Breast epithelium (tissue), 3 donors: ENCODE measurements at regions not wholly inside any gene's neighbourhood (a gene's known extent, or its start where the extent isn't known, plus 50 kb on each side); places are given as distances from the start of the nearest gene placed in this dataset.

Experiments used
- POLR2A ChIP-seq: fragments of 450-650 bp; IDR thresholded peaks from one replicate; pipeline ENCODE4 v1.6.1; 2016; ENCODE audit warnings: antibody characterized with exemption, mild to moderate bottlenecking, moderate library complexity
- POLR2AphosphoS5 ChIP-seq, 3 donors: sonication (generic); formaldehyde crosslinking; IDR thresholded peaks; one replicate each; pipeline ENCODE4 v1.6.1; 2017; ENCODE audit warnings: antibody characterized with exemption in 3 of 3
- TF ChIP-seq, protein P1 (sequence below), 3 donors: fragments of 450-650 bp; IDR thresholded peaks; one replicate each; pipeline ENCODE4 v1.5.1; 2016 to 2017; ENCODE audit warnings: antibody characterized with exemption in 3 of 3, mild to moderate bottlenecking in 3 of 3, moderate library complexity in 3 of 3

GRCh38 chr4:136554033-136554432, 978.3 kb downstream of the PCDH18 start:
- TF ChIP-seq, protein P1, sequence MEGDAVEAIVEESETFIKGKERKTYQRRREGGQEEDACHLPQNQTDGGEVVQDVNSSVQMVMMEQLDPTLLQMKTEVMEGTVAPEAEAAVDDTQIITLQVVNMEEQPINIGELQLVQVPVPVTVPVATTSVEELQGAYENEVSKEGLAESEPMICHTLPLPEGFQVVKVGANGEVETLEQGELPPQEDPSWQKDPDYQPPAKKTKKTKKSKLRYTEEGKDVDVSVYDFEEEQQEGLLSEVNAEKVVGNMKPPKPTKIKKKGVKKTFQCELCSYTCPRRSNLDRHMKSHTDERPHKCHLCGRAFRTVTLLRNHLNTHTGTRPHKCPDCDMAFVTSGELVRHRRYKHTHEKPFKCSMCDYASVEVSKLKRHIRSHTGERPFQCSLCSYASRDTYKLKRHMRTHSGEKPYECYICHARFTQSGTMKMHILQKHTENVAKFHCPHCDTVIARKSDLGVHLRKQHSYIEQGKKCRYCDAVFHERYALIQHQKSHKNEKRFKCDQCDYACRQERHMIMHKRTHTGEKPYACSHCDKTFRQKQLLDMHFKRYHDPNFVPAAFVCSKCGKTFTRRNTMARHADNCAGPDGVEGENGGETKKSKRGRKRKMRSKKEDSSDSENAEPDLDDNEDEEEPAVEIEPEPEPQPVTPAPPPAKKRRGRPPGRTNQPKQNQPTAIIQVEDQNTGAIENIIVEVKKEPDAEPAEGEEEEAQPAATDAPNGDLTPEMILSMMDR (IDR thresholded peaks at IDR 0.05), result no peak
- TF ChIP-seq POLR2A, result no peak
- no peak for TF ChIP-seq POLR2AphosphoS5 (IDR thresholded peaks at IDR 0.05)
